Body of pancreas (tissue), 4 donors: ENCODE measurements at regions not wholly inside any gene's neighbourhood (a gene's known extent, or its start where the extent isn't known, plus 50 kb on each side); places are given as distances from the start of the nearest gene placed in this dataset.

Experiments
- POLR2A ChIP-seq, 3 donors: fragments of 450-650 bp; IDR thresholded peaks; one replicate each; pipeline ENCODE4 v1.6.1; 2016; ENCODE audit warnings: antibody characterized with exemption in 3 of 3, mild to moderate bottlenecking in 2 of 3
- TF ChIP-seq, protein P1 (sequence below), 7 experiments: fragments of 450-650 bp in 4 of 7; fragments of 200-600 bp in 3 of 7; sonication (generic) in 3 of 7; IDR thresholded peaks; one replicate each; pipeline ENCODE4 v1.5.1; 2016 to 2019; ENCODE audit warnings: antibody characterized with exemption in 7 of 7

DNA sequence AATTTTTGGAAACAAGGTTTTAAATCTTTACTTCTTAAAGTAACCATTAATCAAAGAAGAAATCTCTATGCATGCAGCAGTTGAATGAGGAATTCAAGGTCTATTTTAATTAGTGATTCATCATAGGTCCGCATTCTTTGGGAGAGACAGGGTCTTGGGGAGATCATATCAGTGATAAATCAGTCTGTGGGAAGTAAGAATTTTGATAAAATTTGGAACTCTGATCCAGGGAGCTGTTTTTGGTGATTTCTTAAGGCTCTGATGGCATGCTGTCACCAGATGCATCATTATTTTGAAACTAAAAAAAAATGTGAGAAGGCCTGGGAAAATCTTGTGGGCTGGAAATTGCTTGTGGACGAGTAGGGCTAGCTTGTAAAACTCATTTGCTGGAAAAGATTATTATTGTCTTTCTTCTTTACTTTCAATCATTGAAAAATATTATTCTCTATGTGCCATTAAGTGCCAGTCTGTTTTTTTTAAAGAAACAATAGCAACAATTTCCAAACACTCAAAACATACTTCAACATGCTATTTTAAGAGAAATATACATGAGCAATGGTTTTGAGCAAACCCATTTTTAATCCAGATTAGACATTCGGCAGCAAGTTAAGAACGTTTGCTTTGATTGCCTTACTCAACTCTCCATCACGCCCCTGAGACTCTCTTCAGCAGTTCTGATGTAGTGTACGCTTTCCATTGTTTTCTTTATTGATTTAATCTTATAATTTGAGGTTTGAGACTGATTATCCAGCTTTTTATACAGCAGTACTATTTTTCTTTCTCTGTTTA is 62.6 kb downstream of the ZBTB18 start:
- TF ChIP-seq, protein P1, sequence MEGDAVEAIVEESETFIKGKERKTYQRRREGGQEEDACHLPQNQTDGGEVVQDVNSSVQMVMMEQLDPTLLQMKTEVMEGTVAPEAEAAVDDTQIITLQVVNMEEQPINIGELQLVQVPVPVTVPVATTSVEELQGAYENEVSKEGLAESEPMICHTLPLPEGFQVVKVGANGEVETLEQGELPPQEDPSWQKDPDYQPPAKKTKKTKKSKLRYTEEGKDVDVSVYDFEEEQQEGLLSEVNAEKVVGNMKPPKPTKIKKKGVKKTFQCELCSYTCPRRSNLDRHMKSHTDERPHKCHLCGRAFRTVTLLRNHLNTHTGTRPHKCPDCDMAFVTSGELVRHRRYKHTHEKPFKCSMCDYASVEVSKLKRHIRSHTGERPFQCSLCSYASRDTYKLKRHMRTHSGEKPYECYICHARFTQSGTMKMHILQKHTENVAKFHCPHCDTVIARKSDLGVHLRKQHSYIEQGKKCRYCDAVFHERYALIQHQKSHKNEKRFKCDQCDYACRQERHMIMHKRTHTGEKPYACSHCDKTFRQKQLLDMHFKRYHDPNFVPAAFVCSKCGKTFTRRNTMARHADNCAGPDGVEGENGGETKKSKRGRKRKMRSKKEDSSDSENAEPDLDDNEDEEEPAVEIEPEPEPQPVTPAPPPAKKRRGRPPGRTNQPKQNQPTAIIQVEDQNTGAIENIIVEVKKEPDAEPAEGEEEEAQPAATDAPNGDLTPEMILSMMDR (IDR thresholded peaks at IDR 0.05) = no peak
- no peak for TF ChIP-seq POLR2A (IDR thresholded peaks at IDR 0.05)
